Activated naive CD8-positive, alpha-beta T cell treated with anti-CD3 and anti-CD28 coated beads, Interleukin-2, amount 50 U/mL, for 24 hours (primary cell): ENCODE measurements at regions not wholly inside any gene's neighbourhood (a gene's known extent, or its start where the extent isn't known, plus 50 kb on each side); places are given as distances from the start of the nearest gene placed in this dataset.

Experiments used
- ATAC-seq: fragments of 150-1000 bp; cut with Tn5 transposase; one replicate; pipeline ENCODE4 v1.10.0; 2021
- DNase-seq: peaks from one replicate; pipeline ENCODE4 v3.0.0; 2021
- H3K27ac Mint-ChIP-seq: one replicate; pipeline ENCODE4 v1.8.0; 2021; ENCODE audit warnings: mild to moderate bottlenecking, mixed read lengths
- H3K27me3 Mint-ChIP-seq: one replicate; pipeline ENCODE4 v1.8.0; 2021; ENCODE audit warnings: mixed read lengths
- H3K36me3 Mint-ChIP-seq: one replicate; pipeline ENCODE4 v1.8.0; 2021; ENCODE audit warnings: low read depth, mixed read lengths
- H3K4me1 Mint-ChIP-seq: one replicate; pipeline ENCODE4 v1.8.0; 2021; ENCODE audit warnings: mixed read lengths
- H3K4me3 Mint-ChIP-seq: one replicate; pipeline ENCODE4 v1.8.0; 2021; ENCODE audit warnings: mild to moderate bottlenecking, moderate library complexity, mixed read lengths
- H3K9me3 Mint-ChIP-seq: one replicate; pipeline ENCODE4 v1.8.0; 2021; ENCODE audit warnings: mixed read lengths

GRCh38 chr12:87815771-87816585, 213.2 kb downstream of the C12orf50 start:
- ATAC-seq (no peak), DNase-seq (no peak)
- Mint-ChIP-seq H3K36me3 (no peaks in the 10 kb centered on the region), H3K27ac (no peak overlapping the region), H3K9me3 (no peaks in the 10 kb centered on the region), H3K27me3 (no peaks in the 10 kb centered on the region), H3K4me1 (no peaks in the 10 kb centered on the region), H3K4me3 (no peak overlapping the region)

DNA sequence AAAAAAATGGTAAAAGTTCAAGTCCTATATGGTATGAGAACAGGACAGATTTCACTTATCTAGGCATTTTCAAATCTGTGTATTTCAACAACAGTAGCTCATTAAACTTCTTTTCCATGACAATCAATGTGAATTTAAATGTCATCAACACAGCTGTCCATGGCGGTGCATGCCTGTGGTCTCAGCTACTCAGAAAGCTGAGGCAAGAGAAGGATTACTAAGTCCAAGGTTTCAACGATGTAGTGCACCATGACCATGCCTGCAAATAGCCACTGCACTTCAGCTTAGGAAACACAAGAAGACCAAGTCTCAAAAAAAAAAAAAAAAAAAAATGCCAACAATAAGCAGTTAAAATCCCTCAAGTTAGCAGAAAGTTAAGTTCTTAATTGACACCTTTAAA, 214.6 kb downstream of the C12orf50 start:
- no peaks in the 10 kb centered on the region for H3K36me3 Mint-ChIP-seq
- no peak overlapping the region for H3K27ac Mint-ChIP-seq
- H3K27me3 Mint-ChIP-seq = no peaks in the 10 kb centered on the region
- H3K4me3 Mint-ChIP-seq = no peak overlapping the region
- DNase-seq = no peak
- no peaks in the 10 kb centered on the region for H3K9me3 Mint-ChIP-seq
- H3K4me1 Mint-ChIP-seq = no peaks in the 10 kb centered on the region
- ATAC-seq = no peak

DNA sequence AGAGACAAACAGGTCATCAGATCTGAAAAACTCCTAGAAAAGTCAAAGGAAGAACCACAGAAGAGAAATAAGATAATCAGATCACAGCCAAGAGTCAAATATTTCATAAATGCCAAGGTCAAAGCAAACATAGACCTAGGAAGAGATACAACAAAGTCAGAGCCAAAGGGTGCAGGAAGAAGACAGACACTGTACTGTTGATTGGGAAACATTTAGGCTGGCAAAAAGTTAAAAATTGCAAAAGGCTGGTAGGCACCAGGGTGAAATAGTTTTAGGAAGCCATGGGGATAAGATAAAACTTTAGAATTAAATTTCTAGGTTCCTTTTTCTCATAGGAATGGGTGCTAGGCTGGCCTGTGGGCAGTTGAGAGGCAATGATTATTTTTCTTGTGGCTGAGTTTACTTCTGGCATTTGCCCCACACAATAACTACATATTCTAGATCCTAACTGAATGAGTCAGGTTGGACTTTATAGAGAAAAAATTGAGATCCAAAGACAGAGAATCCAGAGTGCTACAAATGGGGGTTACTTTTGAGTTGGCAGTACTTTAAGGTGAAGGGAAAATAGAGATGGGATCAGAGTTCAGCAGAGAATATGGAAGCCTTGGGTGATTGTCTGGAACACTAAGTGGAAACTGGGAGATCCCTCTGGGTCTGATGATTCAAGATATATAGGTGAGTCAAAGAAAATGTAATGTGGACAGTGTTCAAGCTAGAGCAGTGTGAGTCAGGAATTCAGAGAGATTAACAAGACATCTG, 215.5 kb downstream of the C12orf50 start:
- Mint-ChIP-seq H3K27ac (no peak overlapping the region), H3K36me3 (no peaks in the 10 kb centered on the region), H3K4me3 (no peak overlapping the region), H3K27me3 (no peaks in the 10 kb centered on the region), H3K4me1 (no peaks in the 10 kb centered on the region), H3K9me3 (no peaks in the 10 kb centered on the region)
- ATAC-seq (no peak), DNase-seq (no peak)

DNA sequence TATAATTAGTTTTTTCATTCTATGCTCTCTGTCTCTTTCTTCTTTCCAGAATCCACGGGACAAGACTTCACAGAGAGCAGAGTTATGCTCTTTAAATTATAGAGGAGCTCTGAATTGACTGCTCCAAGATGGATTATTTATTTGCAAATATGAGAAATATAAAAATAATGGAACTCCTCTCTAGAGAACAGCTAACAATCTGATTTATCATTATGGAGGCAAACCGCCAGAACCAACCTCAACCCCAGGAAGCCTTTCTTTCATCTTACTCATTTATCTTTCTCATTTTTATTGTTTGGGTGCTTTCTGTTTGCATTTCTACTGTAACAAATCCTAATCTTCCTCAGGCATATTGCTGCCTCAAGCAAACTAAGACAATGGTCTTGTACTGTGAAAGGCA, 216.5 kb downstream of the C12orf50 start:
- H3K27ac Mint-ChIP-seq = no peak overlapping the region
- no peak for ATAC-seq
- no peaks in the 10 kb centered on the region for H3K27me3 Mint-ChIP-seq
- no peaks in the 10 kb centered on the region for H3K36me3 Mint-ChIP-seq
- no peaks in the 10 kb centered on the region for H3K4me1 Mint-ChIP-seq
- no peak for DNase-seq
- H3K9me3 Mint-ChIP-seq = no peaks in the 10 kb centered on the region
- no peak overlapping the region for H3K4me3 Mint-ChIP-seq

DNA sequence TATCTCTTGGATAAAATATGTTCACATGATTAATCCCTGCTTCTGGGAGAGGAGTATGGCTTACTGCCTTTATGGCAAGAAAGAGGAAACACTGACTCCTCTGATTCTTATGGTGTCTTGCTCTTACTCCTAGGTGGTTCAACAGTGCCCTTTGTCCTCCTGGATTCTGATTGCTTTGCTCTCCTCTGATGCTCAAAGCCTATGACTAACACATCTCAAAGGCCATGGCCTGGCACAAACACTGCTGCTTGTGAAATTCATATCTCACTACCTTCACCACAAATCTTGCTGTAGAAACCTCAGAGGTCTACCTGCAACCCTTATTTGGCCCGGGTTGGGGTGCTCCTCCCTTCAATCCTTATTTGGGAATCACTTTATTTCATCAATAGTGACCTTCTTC, 217.2 kb downstream of the C12orf50 start:
- Mint-ChIP-seq H3K4me1 (no peaks in the 10 kb centered on the region), H3K4me3 (no peak overlapping the region), H3K27me3 (no peaks in the 10 kb centered on the region), H3K9me3 (no peaks in the 10 kb centered on the region), H3K27ac (no peak overlapping the region), H3K36me3 (no peaks in the 10 kb centered on the region)
- ATAC-seq (no peak), DNase-seq (no peak)

DNA sequence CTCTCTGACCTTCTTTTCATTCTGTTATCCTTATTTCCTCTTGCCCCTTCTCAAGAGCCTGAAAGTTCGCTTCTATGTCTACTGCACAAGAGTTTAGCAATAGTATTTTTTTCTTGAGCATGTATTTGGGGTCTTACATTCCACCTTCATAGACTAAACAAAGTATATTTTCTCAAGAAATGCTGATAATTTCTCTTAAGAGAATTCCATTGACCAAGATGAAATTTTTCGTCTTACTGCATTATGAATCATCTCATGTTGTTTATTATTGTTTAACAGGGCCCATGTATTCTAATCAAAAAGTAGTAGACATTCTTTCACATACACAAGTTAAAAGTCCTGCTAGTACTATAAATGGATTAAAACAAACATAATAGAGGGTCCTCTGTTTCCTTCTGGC, 219.3 kb downstream of the C12orf50 start:
- Mint-ChIP-seq H3K9me3 (peaks cover 5% of the 10 kb centered on the region), H3K27me3 (no peaks in the 10 kb centered on the region), H3K4me3 (no peak overlapping the region), H3K27ac (no peak overlapping the region), H3K4me1 (no peaks in the 10 kb centered on the region), H3K36me3 (no peaks in the 10 kb centered on the region)
- DNase-seq = no peak
- no peak for ATAC-seq

DNA sequence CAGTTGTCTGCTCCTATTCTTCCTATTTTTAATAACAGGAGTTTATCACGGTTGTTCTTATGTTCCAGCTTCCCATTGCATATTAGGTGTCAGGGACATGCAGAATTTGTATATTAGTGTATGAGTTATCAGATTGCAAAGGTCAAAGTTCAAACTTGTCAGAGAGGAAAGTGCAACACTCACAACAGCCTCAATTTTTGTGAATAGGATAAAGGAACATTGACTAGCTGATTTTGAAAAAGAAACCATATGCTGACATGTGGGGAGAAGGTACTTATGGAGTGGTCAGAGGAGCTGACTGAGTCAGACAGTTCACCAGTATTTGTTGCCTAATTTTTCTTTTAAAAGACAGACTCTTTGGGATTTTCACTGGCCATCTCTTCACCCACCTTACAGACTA, 222.1 kb downstream of the C12orf50 start:
- DNase-seq = no peak
- no peaks in the 10 kb centered on the region for H3K27me3 Mint-ChIP-seq
- H3K36me3 Mint-ChIP-seq = no peaks in the 10 kb centered on the region
- ATAC-seq = no peak
- H3K9me3 Mint-ChIP-seq = peaks cover 5% of the 10 kb centered on the region
- H3K4me3 Mint-ChIP-seq = no peak overlapping the region
- no peak overlapping the region for H3K27ac Mint-ChIP-seq
- no peaks in the 10 kb centered on the region for H3K4me1 Mint-ChIP-seq

GRCh38 chr12:87806310-87806709, 222.9 kb downstream of the C12orf50 start:
- Mint-ChIP-seq H3K9me3 (peaks cover 5% of the 10 kb centered on the region), H3K4me3 (no peak overlapping the region), H3K27me3 (no peaks in the 10 kb centered on the region), H3K27ac (no peak overlapping the region), H3K36me3 (no peaks in the 10 kb centered on the region), H3K4me1 (no peaks in the 10 kb centered on the region)
- ATAC-seq (no peak), DNase-seq (no peak)

DNA sequence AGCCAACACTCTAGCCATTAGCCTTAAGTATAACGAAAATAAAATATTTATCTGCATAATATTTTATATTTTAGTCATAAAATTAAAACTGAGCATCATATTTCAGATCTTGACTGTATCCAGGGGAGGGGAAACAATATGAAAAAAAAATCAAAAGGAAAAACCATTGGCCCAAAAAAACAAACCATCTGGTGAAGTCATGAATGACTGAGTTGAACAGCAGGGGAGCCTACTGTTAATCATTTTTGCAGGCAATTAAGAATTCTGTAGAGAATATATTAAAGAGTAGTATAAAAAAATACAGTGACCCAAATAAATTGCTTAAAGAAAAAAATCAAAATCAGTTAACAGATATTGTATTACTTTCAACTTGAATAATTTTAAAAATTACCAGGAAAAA, 224.8 kb downstream of the C12orf50 start:
- Mint-ChIP-seq H3K4me3 (no peak overlapping the region), H3K9me3 (peaks cover 5% of the 10 kb centered on the region), H3K4me1 (no peaks in the 10 kb centered on the region), H3K27me3 (no peaks in the 10 kb centered on the region), H3K27ac (no peak overlapping the region), H3K36me3 (no peaks in the 10 kb centered on the region)
- ATAC-seq (no peak), DNase-seq (no peak)

- no peak for DNase-seq
- Mint-ChIP-seq H3K36me3 (no peaks in the 10 kb centered on the region), H3K27me3 (no peaks in the 10 kb centered on the region), H3K4me1 (no peaks in the 10 kb centered on the region), H3K4me3 (no peak overlapping the region), H3K9me3 (peaks cover 5% of the 10 kb centered on the region), H3K27ac (no peak overlapping the region)
- ATAC-seq = no peak
Measured at GRCh38 chr12:87802721-87803011, 226.5 kb downstream of the C12orf50 start.

DNA sequence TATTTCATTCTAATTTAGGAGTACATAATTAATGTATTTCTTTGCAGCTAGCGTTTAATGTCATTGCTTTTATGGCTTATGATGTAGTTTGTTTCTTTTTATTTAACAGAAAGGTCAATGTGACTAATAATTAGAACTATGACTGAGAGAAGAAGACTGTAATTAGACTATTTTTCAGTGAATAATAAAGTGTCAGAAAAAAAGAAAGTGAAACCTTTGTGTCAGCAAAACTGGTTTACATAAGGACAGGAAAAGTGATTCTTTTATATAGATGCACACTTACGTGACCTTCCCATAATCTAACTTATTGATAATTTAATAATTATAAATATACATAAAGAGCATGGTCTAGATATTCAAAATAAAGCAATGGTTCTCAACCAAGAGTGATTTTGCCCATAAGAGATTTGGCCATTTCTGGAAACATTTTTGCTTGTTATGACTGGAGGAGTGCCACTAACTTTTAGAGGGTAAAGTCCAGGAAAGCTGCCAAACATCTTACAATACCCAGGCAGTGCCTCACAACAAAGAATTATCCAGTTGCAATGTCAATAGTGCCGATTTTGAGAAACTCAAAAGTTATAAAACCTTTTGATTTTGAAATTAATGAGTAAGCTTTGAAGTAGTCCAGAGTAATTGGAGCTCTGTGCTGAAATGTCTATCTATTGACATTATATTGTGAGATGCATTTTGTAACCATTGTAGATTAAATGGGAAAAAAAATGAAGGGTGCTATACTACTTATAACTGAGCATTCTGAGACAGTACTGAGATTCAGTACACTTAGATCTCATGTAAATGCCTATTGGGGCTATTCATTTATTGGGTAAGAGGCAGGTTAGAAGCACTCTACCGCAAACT, 227.1 kb downstream of the C12orf50 start:
- H3K27ac Mint-ChIP-seq = no peak overlapping the region
- DNase-seq = no peak
- H3K27me3 Mint-ChIP-seq = no peaks in the 10 kb centered on the region
- no peak for ATAC-seq
- no peak overlapping the region for H3K4me3 Mint-ChIP-seq
- H3K4me1 Mint-ChIP-seq = no peaks in the 10 kb centered on the region
- H3K36me3 Mint-ChIP-seq = no peaks in the 10 kb centered on the region
- H3K9me3 Mint-ChIP-seq = peaks cover 5% of the 10 kb centered on the region

- Mint-ChIP-seq H3K4me1 (no peaks in the 10 kb centered on the region), H3K9me3 (no peaks in the 10 kb centered on the region), H3K27ac (no peak overlapping the region), H3K4me3 (no peak overlapping the region), H3K27me3 (no peaks in the 10 kb centered on the region), H3K36me3 (no peaks in the 10 kb centered on the region)
- ATAC-seq (no peak), DNase-seq (no peak)
Measured at GRCh38 chr12:87796961-87797516, 232.2 kb downstream of the C12orf50 start.

GRCh38 chr12:87795555-87795954, 233.6 kb downstream of the C12orf50 start:
- no peak for ATAC-seq

GRCh38 chr12:87794854-87795253, 234.3 kb downstream of the C12orf50 start:
- ATAC-seq = no peak
- Mint-ChIP-seq H3K9me3 (no peaks in the 10 kb centered on the region), H3K4me1 (no peaks in the 10 kb centered on the region), H3K36me3 (no peaks in the 10 kb centered on the region), H3K27me3 (no peaks in the 10 kb centered on the region), H3K27ac (no peak overlapping the region), H3K4me3 (no peak overlapping the region)
- no peak for DNase-seq

More at GRCh38 chr12:87795555-87795954, 233.6 kb downstream of the C12orf50 start:
- no peaks in the 10 kb centered on the region for H3K27me3 Mint-ChIP-seq
- no peaks in the 10 kb centered on the region for H3K36me3 Mint-ChIP-seq
- H3K4me3 Mint-ChIP-seq = no peak overlapping the region
- no peaks in the 10 kb centered on the region for H3K4me1 Mint-ChIP-seq
- H3K9me3 Mint-ChIP-seq = no peaks in the 10 kb centered on the region
- DNase-seq = no peak
- H3K27ac Mint-ChIP-seq = no peak overlapping the region
